ENCODE measurements at regions not wholly inside any gene's neighbourhood (a gene's known extent, or its start where the extent isn't known, plus 50 kb on each side); places are given as distances from the start of the nearest gene placed in this dataset.

DNA sequence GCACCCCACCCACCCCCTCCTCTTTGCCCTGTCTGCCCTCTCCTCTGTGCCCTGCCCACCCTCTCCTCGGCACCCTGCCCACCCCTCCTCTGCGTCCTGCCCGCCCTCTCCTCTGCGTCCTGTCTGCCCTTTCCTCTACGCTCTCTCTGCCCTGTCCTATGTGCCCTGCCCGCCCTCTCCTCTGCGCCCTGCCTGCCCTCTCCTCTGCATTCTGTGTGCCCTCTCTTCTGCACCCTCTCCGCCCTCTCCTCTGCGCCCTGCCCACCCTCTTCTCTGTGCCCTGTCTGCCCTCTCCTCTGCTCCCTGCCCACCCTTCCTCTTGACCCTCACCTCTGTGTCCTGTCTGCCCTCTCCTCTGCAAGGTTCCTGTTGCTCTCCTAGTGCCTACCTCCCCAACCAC lies 233.6 kb downstream of the SMAD2 start:
- no peak for TF ChIP-seq YY1 (IDR thresholded peaks at IDR 0.05; ENCODE audit: low read depth)
- TF ChIP-seq, protein P1, sequence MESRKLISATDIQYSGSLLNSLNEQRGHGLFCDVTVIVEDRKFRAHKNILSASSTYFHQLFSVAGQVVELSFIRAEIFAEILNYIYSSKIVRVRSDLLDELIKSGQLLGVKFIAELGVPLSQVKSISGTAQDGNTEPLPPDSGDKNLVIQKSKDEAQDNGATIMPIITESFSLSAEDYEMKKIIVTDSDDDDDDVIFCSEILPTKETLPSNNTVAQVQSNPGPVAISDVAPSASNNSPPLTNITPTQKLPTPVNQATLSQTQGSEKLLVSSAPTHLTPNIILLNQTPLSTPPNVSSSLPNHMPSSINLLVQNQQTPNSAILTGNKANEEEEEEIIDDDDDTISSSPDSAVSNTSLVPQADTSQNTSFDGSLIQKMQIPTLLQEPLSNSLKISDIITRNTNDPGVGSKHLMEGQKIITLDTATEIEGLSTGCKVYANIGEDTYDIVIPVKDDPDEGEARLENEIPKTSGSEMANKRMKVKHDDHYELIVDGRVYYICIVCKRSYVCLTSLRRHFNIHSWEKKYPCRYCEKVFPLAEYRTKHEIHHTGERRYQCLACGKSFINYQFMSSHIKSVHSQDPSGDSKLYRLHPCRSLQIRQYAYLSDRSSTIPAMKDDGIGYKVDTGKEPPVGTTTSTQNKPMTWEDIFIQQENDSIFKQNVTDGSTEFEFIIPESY (IDR thresholded peaks at IDR 0.05; ENCODE audit: borderline replicate concordance, low read depth), result no peak
- TF ChIP-seq FOSL2 (IDR thresholded peaks at IDR 0.05; ENCODE audit: borderline replicate concordance, low read depth), result no peak
- TF ChIP-seq CTCF (IDR thresholded peaks at IDR 0.05), result no peak
- no peak for TF ChIP-seq TEAD4 (IDR thresholded peaks at IDR 0.05; ENCODE audit: borderline replicate concordance, insufficient read depth)
- no peak for TF ChIP-seq SIN3A (IDR thresholded peaks at IDR 0.05; ENCODE audit: borderline replicate concordance, low read depth, low read length)
- TF ChIP-seq MEF2A (IDR thresholded peaks at IDR 0.05; ENCODE audit: borderline replicate concordance, low read depth), result no peak

Data from SK-N-SH (cell line).